SKM-1 treated with dmso at 0.1 percent for 144 hours (cell line): ENCODE measurements at regions not wholly inside any gene's neighbourhood (a gene's known extent, or its start where the extent isn't known, plus 50 kb on each side); places are given as distances from the start of the nearest gene placed in this dataset.

Source experiments
- DNase-seq: peaks from one replicate; lab custom pipeline; 2025; ENCODE audit not compliant: unreplicated experiment; lab: John Stamatoyannopoulos, UW

- no peak for DNase-seq
Observed at GRCh38 chr5:84605241-84605640, 220.6 kb upstream of the EDIL3 start.

DNA sequence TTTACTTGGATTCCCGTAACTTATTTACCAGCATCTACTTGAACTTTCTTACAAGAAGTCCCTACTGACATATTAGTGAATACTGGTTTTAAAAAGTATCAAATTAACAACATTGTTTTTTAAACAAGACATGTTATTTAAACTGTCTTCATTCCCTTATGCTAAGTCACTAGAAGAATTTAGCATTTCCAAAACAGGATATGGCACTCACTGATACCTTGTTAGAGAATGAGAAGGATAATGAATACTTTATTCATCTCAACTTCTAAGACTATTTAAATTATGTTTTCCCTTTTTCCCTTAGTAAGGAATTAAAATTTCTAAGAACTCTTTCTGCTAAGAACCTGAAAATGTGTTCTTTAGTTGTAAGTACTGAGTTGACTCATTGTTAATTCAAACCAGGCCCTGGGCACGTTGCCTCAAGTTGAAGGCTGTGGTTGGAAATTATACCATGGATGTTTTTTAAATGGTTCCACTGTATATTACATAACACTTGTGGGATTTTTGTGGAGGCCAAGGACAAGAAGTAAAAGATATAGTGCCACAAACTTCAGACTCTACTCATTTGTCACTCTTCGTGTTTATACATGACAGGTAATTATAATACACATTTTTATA, 219.0 kb upstream of the EDIL3 start:
- DNase-seq: no peak

GRCh38 chr5:84602371-84602771, 217.7 kb upstream of the EDIL3 start:
- no peak for DNase-seq

DNA sequence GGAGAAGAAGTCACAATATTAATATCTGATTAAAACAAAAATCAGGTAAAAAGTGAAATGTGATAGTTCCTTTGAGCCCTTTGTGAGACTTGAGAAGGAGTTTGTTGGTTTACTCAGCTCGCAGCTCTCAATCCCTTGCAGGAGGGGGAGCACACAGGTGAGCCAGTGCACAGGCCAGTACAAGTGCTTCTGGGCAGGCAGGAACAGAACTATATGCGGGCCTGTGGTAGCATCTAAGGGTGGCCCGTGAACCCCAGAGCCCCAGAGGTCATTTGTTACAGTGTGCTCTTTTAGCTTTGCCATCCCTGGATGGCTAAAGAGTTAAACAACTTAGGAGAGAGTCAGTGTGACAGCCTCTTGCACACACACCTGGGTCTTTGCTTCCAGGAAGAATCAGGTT, 215.3 kb upstream of the EDIL3 start:
- no peak for DNase-seq

GRCh38 chr5:84597904-84598303, 213.2 kb upstream of the EDIL3 start:
- DNase-seq: no peak

GRCh38 chr5:84590629-84591028, 205.9 kb upstream of the EDIL3 start:
- no peak for DNase-seq

DNA sequence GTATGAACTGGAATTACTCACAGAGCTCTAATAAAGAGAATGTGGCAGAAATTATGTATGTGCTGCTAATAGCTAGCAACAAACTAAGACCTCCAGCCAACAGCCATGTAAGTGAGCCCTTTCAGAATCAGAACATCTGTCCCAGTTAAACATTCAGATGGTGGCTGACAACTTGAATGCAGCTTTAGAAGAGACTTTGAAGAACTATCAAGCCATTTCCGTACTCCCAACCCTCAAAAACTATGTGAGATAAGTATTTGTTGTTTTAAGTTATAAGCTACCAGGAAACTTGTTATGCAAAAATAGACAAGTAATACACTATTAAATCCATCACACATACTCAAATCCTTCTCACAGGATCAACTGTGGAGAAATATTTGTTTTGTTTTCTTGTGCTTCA, 205.2 kb upstream of the EDIL3 start:
- DNase-seq: no peak

DNA sequence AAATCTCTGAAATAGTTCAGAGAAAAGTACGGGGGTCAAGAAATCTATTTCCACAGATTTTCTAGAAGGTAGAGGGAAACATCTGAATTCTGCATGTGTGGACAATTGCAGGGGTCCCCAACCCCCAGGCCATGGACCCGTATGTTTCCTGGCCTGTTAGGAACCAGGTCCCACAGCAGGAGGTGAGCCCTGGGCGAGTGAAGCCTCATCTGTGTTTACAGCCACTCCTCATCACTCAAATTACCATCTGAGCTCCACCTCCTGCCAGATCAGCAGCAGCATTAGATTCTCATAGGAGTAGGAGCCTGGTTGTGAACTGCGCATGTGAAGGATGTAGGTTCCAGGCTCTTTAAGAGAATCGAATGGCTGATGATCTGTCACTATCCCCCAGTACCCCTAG, 200.5 kb upstream of the EDIL3 start:
- DNase-seq: no peak

DNA sequence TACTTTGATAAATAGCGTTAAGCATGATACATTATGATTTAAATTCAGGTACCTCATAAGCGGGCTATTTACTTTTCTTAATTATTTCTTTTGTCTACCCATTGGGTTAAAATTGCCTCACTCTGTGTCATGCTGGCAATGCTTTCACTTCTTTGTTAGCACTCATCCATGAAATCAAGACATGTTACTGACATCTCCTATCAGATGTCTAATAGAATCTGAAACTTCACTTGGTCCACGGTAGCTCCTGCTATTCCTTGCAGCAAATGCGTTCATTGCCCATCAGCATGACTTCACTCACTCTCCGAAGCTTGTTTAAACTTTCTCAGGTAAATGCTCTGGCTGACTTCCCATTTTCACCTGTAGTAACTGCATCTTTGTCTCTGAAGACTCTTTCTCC, 193.5 kb upstream of the EDIL3 start:
- no peak for DNase-seq

GRCh38 chr5:84573017-84573712, 188.5 kb upstream of the EDIL3 start:
- DNase-seq: no peak

- DNase-seq: no peak
Observed at GRCh38 chr5:84569307-84569706, 184.6 kb upstream of the EDIL3 start.

DNA sequence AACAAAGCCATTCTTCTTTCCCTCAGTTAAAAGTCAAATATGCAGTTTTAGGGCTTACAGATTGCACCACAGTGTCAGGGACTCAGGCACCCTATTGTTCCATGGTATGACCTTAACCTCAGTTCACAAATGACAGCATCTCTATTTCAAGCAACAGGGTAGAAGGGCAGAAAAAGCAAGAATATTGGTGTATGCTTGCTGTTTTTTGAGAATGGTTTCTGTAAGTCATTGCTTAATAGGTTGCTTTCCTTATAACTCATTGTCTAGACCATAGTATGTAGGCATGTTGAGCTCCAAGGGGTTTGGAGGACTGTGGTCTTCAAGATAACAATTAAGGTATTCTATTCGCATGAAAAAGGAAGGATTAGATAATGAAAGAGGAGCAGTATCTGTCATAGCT, 183.5 kb upstream of the EDIL3 start:
- no peak for DNase-seq

DNA sequence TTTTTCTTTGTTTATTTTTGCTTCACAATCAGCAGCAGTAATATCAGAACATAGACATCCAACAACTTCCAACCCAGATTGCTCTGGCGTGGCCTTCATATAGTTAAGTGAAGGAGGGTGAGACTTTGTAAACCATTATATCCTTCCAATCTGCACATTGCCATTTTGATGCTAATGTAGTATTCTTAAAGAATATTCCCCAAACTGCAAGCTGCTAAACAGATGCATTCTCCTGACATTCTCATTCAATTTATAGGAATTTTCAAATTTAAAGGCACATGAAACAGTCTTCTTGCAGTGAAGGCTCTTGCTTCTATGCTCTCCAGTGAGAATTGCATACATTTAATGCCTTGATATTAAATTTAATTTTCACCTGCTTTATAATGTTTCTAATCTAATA, 181.2 kb upstream of the EDIL3 start:
- no peak for DNase-seq

DNA sequence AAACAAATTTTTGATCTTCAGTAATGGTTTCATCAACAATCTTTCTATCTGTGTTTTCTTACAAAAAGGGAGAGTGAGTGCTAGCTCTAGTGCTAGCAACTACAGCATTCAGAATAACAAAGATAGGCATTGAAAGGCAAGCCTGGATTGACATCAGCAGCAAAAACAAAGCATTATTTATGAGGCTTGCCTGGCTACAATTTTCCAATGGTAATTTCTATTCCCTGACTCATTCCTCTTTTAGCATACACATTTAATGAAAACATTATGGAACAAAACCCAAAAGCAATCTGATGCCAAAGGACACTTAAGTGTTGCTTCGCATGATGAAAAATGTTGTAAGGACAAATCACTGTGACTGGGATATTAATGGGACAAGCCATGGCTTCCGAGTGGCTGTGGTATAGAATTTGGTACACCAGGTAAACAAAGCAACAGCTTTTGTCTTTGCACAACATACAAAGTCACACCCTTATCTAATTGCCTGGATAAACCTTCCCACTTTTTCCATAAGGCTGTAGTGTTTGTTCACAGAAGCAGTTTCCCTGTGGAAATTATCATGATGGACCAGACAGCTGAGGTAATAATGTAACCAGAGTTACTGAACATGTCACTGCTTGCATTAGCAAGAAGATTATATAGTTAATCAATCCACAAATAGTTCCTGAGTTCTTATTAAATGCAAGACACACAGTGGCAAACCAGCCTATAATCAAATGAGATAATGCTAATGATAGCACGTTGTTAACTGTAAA, 179.8 kb upstream of the EDIL3 start:
- no peak for DNase-seq

GRCh38 chr5:84550222-84550621, 165.5 kb upstream of the EDIL3 start:
- no peak for DNase-seq

GRCh38 chr5:84549054-84549453, 164.4 kb upstream of the EDIL3 start:
- DNase-seq: no peak

DNA sequence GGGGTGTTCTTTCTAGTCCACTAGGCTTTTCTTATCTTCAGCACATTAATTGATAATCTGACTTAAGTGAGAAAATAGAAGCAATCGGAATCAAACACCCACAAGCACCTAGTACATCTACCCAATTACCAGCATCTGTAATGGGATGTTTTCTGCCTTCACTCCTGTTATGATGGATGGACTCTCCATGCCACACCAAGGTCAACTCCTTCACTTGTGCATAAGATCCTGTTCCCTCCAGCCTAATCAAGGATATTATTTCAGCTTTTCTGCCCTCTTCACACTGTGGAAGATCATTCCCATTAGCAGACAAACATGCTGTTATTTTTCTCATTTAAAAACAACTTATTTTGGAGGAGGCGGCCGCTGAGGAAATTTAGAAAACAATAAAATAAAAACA, 162.0 kb upstream of the EDIL3 start:
- no peak for DNase-seq

GRCh38 chr5:84536797-84537196, 152.1 kb upstream of the EDIL3 start:
- DNase-seq: no peak

DNA sequence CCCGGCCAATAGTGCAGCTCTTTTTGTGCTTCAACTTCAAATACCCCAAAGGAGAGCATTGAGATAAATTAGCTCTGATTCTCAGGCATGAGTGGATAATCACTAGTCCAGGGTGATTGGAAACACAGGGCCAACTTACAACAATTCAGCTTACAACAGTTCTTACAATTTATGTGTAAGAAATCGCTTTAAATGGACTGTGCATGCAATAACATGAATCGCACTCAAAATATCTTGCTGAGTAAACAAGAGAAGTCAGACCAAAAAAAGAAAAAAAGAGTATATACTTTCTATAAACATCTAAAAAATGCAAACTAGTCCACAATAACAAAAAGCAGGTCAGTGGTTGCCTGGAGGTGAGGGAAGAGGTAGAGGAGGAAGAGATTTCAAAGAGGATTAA, 150.6 kb upstream of the EDIL3 start:
- DNase-seq: no peak

GRCh38 chr5:84524491-84524890, 139.8 kb upstream of the EDIL3 start:
- DNase-seq: no peak

DNA sequence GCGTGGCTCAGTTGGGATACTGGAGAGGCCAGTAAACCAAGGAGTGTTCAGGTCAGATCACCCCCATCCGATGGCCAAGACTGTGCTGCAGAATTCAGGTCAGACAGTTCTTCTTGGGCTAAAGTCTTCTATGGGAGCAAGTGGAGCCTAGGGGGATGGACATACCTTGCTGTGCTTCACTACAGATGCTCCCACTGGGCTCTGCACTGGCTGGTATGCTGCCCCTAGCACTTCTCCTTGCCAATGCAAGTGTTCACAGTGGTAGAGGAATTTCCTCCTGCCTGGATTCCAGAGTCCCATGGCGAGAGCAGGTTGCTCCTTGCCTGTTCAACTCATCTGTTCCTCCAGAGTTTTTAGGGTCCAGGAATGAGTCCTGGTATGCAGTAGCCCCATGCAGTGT, 134.2 kb upstream of the EDIL3 start:
- no peak for DNase-seq

DNA sequence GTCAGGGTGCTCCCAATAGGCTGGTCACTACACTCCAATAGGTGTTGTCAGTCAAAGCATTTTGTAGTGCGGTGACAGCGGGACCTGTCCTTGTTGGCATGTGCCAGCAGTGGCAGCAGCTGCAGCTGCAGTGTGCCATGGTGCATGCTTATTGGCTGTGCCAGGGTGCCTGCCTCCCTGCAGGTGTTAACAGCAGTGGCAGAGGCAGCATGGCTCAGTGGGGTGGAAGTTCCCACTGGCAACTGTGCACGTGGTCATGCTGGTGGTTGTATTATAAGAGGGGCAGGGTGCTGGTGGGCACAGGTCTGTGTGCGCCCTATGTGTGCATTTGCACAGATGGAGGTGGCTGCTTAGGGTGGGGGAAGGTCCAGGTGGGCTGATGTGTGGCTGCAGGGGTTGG, 133.7 kb upstream of the EDIL3 start:
- no peak for DNase-seq
